GM21515 (cell line): ENCODE measurements at regions not wholly inside any gene's neighbourhood (a gene's known extent, or its start where the extent isn't known, plus 50 kb on each side); places are given as distances from the start of the nearest gene placed in this dataset.
"Not testable (repeated sequence)": the region's sequence is repeated elsewhere in the genome, so short reads cannot be mapped to it uniquely, and the experiment has no call there.

ENCODE experiments used
- ATAC-seq: cut with Tn5 transposase; IDR thresholded peaks from one replicate; pipeline ENCODE4 v1.9.1; 2021; ENCODE audit not compliant: unreplicated experiment

DNA sequence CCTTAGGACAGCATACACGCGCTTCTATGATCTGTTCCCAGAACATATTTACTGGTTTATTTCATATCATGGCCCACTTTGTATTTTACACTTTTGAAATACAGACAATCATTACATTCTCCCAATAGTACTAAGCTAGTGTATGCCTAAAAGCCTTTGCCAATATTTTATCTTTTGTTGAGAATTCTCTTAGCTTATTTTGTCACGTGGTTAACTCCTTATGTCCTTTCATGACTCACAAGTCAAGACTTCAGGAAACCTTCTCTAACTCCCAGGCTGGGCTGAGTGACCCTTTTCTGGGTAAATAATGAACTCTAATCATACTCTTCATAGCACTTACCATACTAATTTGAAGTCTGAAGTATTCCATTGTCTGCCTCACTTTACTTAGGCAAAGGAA lies 444.8 kb downstream of the ZNF33B start:
- not testable (repeated sequence) for ATAC-seq

DNA sequence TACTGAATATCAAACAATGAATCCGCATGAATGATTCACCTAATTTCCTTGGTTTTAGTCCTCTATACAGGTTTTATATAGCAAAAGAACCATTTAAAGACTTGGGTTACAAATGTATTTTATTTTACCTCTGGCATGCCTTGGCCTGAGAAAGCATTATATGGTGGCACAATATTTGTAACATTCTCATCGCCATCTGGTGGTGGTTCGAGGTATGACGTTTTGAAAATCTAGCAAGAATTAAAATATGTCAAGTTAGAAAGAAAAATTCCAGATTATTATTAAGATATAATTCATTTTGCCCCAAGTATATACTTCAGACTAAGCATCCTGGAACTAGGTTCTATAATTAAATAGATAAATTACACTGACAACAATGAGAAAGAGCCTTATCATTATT lies 445.9 kb downstream of the ZNF33B start:
- ATAC-seq = not testable (repeated sequence)

DNA sequence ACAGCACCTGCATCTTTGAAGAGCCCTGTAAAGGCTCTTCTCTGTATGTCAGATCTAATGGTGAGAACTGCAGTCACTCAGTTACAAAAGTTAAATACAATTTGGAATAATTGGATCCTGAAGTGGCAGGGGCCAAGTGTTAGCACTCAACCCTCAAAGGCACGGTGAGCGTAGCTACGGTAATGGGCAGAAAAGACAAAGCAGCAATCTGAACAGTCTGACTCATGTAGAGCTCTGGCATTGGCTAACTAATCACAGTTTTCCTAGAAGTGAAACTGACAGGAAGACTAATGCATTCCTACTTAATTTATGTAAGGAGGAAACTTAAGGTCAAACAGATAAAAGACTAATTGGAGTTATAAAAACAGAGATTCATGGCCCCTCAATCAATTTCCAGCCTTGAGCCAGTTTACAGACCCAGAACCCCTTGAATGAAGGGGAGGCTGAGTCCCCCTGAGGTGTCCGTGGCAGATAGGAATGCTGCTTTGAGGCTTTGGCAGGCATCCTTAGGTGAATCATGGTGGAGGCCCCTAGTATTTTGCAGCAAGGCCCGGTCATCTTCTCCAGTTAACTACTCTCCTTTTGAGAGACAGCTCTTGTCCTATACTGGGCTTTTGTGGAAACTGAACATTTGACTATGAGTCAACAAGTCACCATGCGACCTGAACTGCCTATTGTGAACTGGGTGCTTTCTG lies 450.7 kb downstream of the ZNF33B start:
- ATAC-seq = not testable (repeated sequence)

GRCh38 chr10:42177793-42178689 lies 460.3 kb downstream of the ZNF33B start:
- ATAC-seq = not testable (repeated sequence)

DNA sequence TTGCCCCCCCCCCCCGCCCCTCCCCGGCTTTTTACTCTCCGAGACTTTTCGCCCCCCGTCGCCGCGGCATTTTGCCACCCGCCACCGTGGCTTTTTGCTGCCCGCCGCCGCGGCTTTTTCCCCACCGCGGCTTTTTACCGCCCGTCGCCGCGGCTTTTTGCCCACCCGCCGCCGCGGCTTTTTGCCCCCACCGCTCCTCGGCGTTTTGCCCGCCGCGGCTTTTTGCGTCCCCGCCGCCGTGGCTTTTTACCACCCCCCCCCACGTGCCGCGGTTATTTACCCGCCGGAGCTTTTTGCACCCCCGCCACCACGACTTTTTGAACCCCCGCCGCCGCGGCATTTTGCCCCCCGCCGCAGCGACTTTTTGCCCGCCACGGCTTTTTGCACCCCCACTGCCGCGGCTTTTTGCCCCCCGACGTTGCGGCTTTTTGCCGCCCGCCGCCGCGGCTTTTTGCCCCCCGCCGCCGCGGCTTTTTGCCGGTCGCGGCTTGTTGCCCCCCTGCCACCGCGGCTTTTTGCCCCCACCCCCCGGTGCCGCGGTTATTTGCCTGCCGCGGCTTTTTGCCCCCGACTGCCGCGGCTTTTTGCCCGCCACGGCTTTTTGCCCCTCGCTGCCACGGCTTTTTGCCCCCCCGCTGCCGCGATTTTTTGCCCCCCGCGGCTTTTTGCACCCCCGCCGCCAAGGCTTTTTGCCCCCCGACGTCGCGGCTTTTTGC lies 461.1 kb downstream of the ZNF33B start:
- no peak for ATAC-seq

DNA sequence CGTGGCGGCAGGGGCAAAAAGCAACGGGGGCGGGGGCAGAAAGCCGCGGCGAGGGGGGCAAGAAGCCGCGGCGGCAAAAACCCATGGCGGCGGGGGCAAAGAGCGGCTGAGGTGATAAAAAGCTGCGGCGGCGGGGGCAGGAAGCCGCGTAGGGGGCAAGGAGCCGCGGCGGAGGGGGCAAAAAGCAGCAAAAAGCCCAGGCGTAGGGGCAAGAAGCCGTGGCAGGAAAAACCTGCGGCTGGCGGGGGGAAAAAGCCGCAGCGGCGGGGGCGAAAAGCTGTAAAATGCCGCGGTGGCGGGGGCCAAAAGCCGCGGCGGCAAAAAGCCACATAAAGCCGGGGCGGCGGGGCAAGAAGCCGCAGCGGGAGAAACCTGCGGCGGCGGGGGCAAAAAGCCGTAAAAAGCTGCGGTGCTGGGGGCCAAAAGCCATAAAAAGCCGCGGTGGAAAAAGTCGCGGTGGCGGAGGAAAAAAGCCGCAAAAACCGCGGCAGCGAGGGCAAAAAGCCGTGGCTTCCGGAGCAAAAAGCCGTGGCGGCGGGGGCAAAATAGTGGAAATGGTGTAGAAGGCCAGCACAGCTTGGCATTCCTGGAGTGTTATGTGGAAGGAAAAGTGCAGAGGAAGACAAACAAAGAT lies 487.8 kb downstream of the ZNF33B start:
- no peak for ATAC-seq

DNA sequence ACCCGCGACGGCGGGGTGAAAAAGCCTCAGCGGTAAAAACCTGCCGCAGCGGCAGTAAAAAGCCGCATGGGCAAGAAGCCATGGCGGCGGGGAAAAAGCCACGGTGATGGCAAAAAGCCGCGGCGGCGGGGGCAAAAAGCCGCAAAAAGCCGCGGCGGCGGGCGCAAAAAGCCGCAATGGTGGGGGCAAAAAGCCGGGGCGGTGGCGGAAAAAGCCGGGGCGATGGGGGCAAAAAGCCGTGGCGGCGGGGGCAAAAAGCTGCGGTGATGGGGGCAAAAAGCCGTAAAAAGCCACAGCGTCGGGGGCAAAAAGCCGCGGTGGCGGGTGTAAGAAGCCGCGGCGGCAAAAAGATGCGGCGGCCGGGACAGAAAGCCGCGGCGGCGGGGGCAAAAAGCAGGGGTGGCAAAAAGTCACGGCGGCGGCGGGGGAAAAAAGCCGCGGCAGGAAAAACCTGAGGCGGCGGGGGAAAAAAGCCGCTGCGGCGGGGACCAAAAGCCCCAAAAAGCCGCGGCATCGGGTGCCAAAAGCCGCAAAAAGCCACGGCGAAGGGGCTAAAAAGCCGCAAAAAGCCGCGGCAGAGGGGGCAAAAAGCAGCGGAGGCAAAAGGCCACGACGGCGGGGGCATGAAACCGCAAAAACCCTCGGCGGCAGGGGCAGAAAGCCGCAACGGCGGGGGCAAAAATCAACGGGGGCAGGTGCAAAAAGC lies 488.5 kb downstream of the ZNF33B start:
- ATAC-seq = no peak

DNA sequence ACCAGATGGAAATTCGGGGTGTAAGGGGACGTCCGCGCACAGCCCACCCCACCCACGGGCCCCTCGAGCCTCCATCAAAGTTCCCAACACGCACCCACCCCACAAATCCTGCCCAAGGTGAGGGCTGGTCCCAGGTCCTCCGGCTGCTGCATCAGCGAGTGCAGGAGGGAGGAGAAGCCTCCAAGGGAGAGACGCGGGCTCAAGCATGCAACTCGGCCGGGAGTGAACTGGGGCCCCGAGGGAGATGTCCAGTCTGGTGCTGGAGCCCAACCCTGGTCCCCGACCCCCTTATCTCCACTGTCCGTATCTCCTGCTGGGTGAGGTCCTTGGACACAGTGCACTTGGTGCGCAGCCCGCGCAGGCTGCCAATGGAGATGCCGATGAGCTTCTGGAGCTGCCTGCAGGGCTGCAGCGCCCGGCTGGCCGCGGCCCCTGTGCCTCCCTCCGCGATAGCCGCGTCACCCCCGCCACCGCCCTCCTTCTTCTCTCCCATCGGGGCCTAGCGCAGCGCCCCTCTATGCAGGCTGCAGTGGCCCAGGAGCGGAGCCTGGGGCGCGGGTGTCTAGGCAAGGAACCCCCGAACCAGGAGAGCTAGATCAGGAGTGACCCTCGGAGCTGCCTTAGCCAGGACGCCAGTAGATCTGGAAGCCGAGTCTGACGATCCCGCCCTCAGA lies 489.2 kb downstream of the ZNF33B start:
- ATAC-seq = no peak

DNA sequence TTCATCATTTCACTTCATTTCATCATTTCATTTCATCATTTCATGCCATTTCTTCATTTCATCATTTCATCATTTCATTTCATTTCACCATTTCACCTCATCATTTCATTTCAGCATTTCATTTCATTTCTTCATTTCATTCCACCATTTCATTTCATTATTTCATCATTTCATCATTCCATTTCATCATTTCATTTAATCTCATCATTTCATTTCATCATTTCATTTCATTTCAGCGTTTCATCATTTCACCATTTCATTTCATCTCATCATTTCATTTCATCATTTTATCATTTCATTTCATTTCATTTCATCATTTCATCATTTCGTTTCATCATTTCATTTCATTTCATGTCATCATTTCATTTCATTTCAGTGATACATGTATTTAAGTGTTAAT lies 492.2 kb downstream of the ZNF33B start:
- ATAC-seq = not testable (repeated sequence)

- not testable (repeated sequence) for ATAC-seq
These were observed 500.3 kb downstream of the ZNF33B start for GRCh38 chr10:42138023-42138422.

DNA sequence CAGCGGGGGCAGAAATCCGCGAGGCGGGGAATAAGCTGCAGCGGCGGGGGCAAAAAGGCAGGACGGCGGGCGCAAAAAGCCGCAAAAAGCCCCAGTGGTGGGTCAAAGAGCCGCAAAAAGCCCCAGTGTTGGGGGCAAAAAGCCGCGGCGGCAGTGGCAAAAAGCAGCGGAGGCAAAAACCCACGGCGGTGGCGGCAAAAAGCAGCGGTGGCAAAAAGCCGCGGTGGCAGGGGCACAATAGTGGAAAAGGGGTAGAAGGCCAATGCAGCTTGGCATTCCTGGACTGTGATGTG lies 525.3 kb downstream of the ZNF33B start:
- ATAC-seq = no peak

GRCh38 chr10:42112331-42113157 lies 525.8 kb downstream of the ZNF33B start:
- ATAC-seq = no peak

DNA sequence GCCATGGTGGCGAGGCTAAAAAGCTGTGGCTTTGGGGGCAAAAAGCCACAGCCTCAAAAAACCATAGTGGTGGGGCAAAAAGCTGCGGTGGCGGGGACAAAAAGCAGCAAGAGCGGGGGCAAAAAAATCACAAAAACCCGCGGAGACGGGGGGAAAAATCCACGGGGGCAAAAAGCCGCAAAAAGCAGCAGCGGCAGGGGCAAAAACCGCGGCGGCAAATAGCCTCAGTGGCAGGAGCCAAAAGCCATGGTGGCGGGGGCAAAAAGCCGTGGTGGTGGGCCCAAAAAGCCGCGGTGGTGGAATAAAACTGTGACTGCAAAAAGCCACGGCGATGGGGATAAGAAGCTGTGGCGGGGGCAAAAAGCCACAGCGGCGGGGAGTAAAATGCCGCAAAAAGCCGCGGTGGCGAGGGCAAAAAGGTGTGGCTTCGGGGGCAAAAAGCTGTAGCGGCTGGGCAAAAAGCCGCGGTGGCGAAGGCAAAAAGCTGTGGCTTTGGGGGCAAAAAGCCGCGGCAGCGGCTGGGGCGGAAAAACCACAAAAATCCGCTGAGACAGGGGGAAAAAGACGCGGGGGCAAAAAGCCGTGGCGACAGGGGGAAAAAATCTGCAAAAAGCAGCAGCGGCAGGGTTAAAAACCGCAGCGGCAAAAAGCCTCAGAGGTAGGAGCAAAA lies 526.6 kb downstream of the ZNF33B start:
- ATAC-seq = no peak

GRCh38 chr10:42111076-42111475 lies 527.3 kb downstream of the ZNF33B start:
- no peak for ATAC-seq
